Activated CD8-positive, alpha-beta T cell treated with anti-CD3 and anti-CD28 coated beads for 36 hours (primary cell): ENCODE measurements at regions not wholly inside any gene's neighbourhood (a gene's known extent, or its start where the extent isn't known, plus 50 kb on each side); places are given as distances from the start of the nearest gene placed in this dataset.
A peak's percentile ranks its signal among the peaks of the same experiment; 100 is the strongest.

Experiments used
- ATAC-seq: fragments of 200-7000 bp; cut with Tn5 transposase; one replicate; pipeline ENCODE4 v1.10.0; 2021; ENCODE audit warnings: mild to moderate bottlenecking, moderate library complexity
- CTCF ChIA-PET: fragments of 350-600 bp; sonication (Branson Sonifier 250); formaldehyde crosslinking; loops from one replicate; lab custom pipeline; 2021; ENCODE audit warnings: antibody characterized with exemption; lab: Charles Lee
- POLR2A ChIA-PET: fragments of 350-600 bp; sonication (Branson Sonifier 250); formaldehyde crosslinking; loops from one replicate; lab custom pipeline; 2021; ENCODE audit warnings: antibody characterized with exemption; lab: Charles Lee
- DNase-seq: peaks from one replicate; pipeline ENCODE4 v3.0.0-alpha.2; 2020
- H3K27ac Mint-ChIP-seq: one replicate; pipeline ENCODE4 v1.8.0; 2021; ENCODE audit warnings: mild to moderate bottlenecking, mixed read lengths
- H3K27me3 Mint-ChIP-seq: one replicate; pipeline ENCODE4 v1.8.0; 2021; ENCODE audit warnings: mixed read lengths
- H3K36me3 Mint-ChIP-seq: one replicate; pipeline ENCODE4 v1.8.0; 2021; ENCODE audit warnings: low read depth, mixed read lengths
- H3K4me1 Mint-ChIP-seq: one replicate; pipeline ENCODE4 v1.8.0; 2021; ENCODE audit warnings: low read depth, mixed read lengths
- H3K4me3 Mint-ChIP-seq: one replicate; pipeline ENCODE4 v1.8.0; 2021; ENCODE audit warnings: mild to moderate bottlenecking, moderate library complexity, mixed read lengths
- H3K9me3 Mint-ChIP-seq: one replicate; pipeline ENCODE4 v1.8.0; 2021; ENCODE audit warnings: mixed read lengths
- intact Hi-C: fragments of 100-400 bp; cut with micrococcal nuclease; formaldehyde crosslinking; loops from one replicate; pipeline ENCODE4 v1.10.0; 2022
- TF ChIP-seq, protein P1 (sequence below): fragments of 200-600 bp; IDR thresholded peaks from one replicate; pipeline ENCODE4 v1.8.0; 2022; ENCODE audit warnings: antibody characterized with exemption, mild to moderate bottlenecking

DNA sequence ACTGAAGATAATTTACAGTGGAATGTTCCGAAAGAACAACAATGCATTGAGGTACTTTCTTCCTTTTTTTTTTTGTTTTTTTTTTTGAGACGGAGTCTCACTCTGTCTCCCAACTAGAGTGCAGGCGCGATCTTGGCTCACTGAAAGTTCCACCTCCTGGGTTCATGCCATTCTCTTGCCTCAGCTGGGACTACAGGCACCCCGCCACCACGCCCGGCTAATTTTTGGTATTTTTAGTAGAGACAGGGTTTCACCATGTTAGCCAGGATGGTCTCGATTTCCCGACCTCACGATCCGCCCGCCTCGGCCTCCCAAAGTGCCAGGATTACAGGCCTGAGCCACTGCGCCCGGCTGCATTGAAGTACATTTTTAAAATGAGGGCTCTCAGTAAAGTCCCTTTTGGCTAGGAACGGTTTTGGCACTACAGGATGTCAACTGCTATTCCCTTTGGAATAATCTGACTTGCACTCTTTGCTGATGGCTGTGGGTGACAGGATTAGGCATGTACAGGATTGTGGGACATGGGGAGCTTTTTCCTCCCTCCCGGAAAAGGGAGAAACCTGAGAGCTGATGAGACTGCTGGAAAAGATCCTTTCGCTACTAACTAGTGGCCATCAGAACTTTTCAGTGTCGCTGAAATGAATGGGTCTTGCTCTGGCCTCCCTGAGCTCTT, 56.9 kb upstream of the EDEM3 start:
- Mint-ChIP-seq H3K27me3 (no peaks in the 10 kb centered on the region), H3K9me3 (no peaks in the 10 kb centered on the region), H3K4me3 (no peak overlapping the region), H3K36me3 (peaks cover 2% of the 10 kb centered on the region), H3K27ac (no peak overlapping the region), H3K4me1 (no peaks in the 10 kb centered on the region)
- no peak for ATAC-seq
- ChIA-PET CTCF (interaction anchor here (1.1 to 7.1 kb wide), 3 partner anchors 170 to 359 kb away, joined by 6 to 232 read pairs (median 16); no protein-coding TSS in a partner anchor), POLR2A (interaction anchor here (0.7 kb wide), 1 partner anchor 26 kb away, joined by 3 read pairs; no protein-coding TSS in a partner anchor)
- TF ChIP-seq, protein P1, sequence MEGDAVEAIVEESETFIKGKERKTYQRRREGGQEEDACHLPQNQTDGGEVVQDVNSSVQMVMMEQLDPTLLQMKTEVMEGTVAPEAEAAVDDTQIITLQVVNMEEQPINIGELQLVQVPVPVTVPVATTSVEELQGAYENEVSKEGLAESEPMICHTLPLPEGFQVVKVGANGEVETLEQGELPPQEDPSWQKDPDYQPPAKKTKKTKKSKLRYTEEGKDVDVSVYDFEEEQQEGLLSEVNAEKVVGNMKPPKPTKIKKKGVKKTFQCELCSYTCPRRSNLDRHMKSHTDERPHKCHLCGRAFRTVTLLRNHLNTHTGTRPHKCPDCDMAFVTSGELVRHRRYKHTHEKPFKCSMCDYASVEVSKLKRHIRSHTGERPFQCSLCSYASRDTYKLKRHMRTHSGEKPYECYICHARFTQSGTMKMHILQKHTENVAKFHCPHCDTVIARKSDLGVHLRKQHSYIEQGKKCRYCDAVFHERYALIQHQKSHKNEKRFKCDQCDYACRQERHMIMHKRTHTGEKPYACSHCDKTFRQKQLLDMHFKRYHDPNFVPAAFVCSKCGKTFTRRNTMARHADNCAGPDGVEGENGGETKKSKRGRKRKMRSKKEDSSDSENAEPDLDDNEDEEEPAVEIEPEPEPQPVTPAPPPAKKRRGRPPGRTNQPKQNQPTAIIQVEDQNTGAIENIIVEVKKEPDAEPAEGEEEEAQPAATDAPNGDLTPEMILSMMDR: no peak
- intact Hi-C loops: no loop called here
- no peak for DNase-seq

DNA sequence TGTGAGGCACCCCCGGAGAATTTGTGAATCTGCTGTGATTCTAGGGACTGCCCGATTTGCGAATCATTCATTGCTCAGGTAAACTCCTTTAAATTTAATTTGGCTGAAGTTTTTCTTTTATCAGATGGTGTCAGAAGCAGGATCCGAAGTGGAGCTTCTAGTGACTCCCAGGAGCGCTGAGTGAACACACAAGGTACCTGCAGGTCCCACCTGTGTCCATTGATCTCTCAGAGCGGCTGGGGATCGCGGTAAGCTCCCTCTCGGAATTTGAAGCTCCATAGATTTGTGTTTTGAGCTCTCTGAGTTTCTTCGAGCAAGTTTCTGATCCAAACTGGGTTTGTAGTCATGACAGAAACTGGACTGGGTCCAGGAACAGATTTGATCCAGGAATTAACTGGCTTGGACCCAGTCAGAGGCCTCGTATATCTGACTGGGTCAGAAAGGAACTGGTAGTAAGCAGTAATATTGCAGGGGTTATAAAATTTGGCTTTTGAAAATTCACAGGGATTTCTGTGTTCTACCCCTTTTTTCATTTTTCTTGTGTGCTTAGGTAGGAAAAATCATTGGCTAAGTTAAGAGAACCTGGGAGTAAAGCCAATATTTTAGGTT, 56.2 kb upstream of the EDEM3 start:
- Mint-ChIP-seq H3K4me1 (peaks cover 1% of the 10 kb centered on the region), H3K4me3 (no peak overlapping the region), H3K27ac (peak overlapping the region; percentile 5), H3K36me3 (peaks cover 2% of the 10 kb centered on the region), H3K9me3 (no peaks in the 10 kb centered on the region), H3K27me3 (no peaks in the 10 kb centered on the region)
- intact Hi-C loops: no loop called here
- POLR2A ChIA-PET: no interaction called here
- no peak for ATAC-seq
- DNase-seq: no peak
- TF ChIP-seq, protein P1: no peak
- CTCF ChIA-PET: interaction anchor here (1.1 to 7.1 kb wide), 2 partner anchors 174 to 359 kb away, joined by 6 to 232 read pairs; no protein-coding TSS in a partner anchor

DNA sequence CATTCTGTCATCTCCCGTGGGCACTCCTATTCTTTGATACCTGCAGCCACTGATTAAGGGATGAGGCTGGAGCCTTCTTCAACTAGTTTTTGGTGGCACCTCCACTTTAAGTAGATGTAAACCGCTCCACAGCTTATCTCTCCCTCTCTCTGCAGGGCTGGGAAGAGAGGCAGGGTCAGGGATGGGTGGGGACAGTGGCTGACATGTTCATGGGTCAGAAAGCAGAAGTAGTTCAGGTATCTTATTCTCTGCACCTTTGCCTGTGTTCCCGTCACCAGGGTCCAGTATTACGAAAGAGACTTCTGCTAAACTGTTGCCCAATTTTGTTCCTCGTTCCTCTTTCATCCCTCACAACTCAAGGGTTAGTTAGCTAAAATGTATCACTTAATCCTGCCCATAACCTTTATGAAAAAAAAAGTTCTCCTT, 51.7 kb upstream of the EDEM3 start:
- TF ChIP-seq, protein P1: no peak
- ChIA-PET POLR2A (interaction anchor here (1.2 kb wide), 1 partner anchor 169 kb away, joined by 3 read pairs; no protein-coding TSS in a partner anchor), CTCF (interaction anchor here (0.7 to 7.1 kb wide), 23 partner anchors 8 to 364 kb away, joined by 3 to 232 read pairs (median 4); partner anchors contain the start of gene NIBAN1)
- no peaks in the 10 kb centered on the region for H3K9me3 Mint-ChIP-seq
- H3K36me3 Mint-ChIP-seq: no peaks in the 10 kb centered on the region
- peaks cover 6% of the 10 kb centered on the region for H3K4me1 Mint-ChIP-seq
- DNase-seq: no peak
- intact Hi-C loops: loop anchor here (2.0 kb wide), 1 partner anchor 364 kb away; no protein-coding TSS in a partner anchor
- H3K27ac Mint-ChIP-seq: no peak overlapping the region
- no peak overlapping the region for H3K4me3 Mint-ChIP-seq
- no peak for ATAC-seq
- no peaks in the 10 kb centered on the region for H3K27me3 Mint-ChIP-seq

DNA sequence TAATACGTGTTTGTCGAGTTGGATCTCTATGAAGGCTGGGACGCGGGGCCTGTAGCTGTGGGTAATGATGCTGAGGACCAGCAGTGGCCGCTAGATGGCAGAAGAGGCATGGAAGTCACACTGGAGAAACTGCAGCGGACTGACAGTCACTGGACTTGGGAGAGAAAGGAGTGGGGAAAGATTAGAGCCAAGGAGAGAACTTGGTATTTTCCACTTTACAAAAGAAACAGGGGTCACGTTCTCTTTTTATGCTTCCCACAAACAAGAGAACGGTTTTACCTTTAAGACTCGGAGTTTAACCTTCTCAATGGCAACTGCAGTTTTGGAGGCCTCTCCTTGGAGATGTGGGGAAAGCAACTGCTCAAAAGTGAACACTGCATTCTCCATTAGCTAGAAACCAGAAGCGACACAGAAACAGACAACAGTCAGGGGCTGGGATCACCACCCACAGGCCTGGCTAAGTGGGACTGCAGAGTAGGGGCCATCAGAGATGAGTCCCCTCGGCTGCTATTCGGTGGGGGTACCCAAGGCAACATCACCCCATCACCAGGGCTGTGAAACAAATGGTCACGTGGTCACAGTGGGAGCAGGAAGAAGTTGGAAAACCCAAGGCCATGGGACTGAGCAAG, 51.1 kb upstream of the EDEM3 start:
- Mint-ChIP-seq H3K27ac (no peak overlapping the region), H3K36me3 (no peaks in the 10 kb centered on the region), H3K27me3 (no peaks in the 10 kb centered on the region), H3K4me3 (no peak overlapping the region), H3K4me1 (peaks cover 6% of the 10 kb centered on the region), H3K9me3 (no peaks in the 10 kb centered on the region)
- TF ChIP-seq, protein P1: peak; percentile 93
- intact Hi-C loops: loop anchor here (1.0 to 2.0 kb wide), 2 partner anchors 177 to 365 kb away; no protein-coding TSS in a partner anchor
- peak; percentile 97 for ATAC-seq
- peak; percentile 91 for DNase-seq
- ChIA-PET CTCF (interaction anchor here (0.6 to 7.1 kb wide), 65 partner anchors 9 to 875 kb away, joined by 3 to 232 read pairs (median 4); partner anchors contain the start of genes EDEM3 and NIBAN1), POLR2A (interaction anchor here (1.0 kb wide), 1 partner anchor 60 kb away, joined by 3 read pairs; no protein-coding TSS in a partner anchor)
